Psoas muscle (tissue), 7 donors: ENCODE measurements at regions not wholly inside any gene's neighbourhood (a gene's known extent, or its start where the extent isn't known, plus 50 kb on each side); places are given as distances from the start of the nearest gene placed in this dataset.
"Not testable (repeated sequence)": the region's sequence is repeated elsewhere in the genome, so short reads cannot be mapped to it uniquely, and the experiment has no call there.

Experiments used
- ATAC-seq, 4 donors: fragments of 200-7000 bp; cut with Tn5 transposase; one replicate each; pipeline ENCODE4 v1.9.1; 2020; ENCODE audit warnings: moderate library complexity in 3 of 4, mild to moderate bottlenecking in 2 of 4
- DNase-seq, 2 donors: peaks; one replicate each; pipeline ENCODE4 v3.0.0-alpha.2; 2020
- H3K27ac ChIP-seq: fragments of 200-600 bp; one replicate; pipeline ENCODE4 v1.8.0; 2022
- H3K27me3 ChIP-seq, 3 donors: fragments of 200-600 bp in 1 of 3; one replicate each; pipeline versions ENCODE4 v1.6.1 to v1.8.0; 2013 to 2022; ENCODE audit warnings: low read length in 2 of 3, mild to moderate bottlenecking in 2 of 3, moderate library complexity in 1 of 3; ENCODE audit not compliant: insufficient read depth in 3 of 3
- H3K36me3 ChIP-seq, 2 donors: fragments of 200-600 bp in 1 of 2; one replicate each; pipeline versions ENCODE4 v1.6.1 to v1.8.0; 2013 to 2022; ENCODE audit warnings: low read depth in 1 of 2, mild to moderate bottlenecking in 1 of 2, moderate library complexity in 1 of 2; ENCODE audit not compliant: insufficient read depth in 1 of 2
- H3K4me1 ChIP-seq: fragments of 200-600 bp; one replicate; pipeline ENCODE4 v1.8.0; 2022
- H3K4me3 ChIP-seq: fragments of 200-600 bp; one replicate; pipeline ENCODE4 v1.8.0; 2022; ENCODE audit warnings: mild to moderate bottlenecking
- H3K9me3 ChIP-seq: fragments of 200-600 bp; one replicate; pipeline ENCODE4 v1.8.0; 2022
- CTCF ChIP-seq: fragments of 200-600 bp; IDR thresholded peaks from one replicate; pipeline ENCODE4 v1.8.0; 2022; ENCODE audit warnings: antibody characterized with exemption
- WGBS, 3 donors: extraction: QIAGEN DNeasy Blood & Tissue Kit; methylation state at CpG; one replicate each; pipeline versions ENCODE4 v1.1.6 to v1.1.7; 2013; 5-methylcytosine and 5-hydroxymethylcytosine counted together
- intact Hi-C, 2 donors: fragments of 100-400 bp; cut with DNase I; formaldehyde crosslinking; loops; one replicate each; pipeline versions ENCODE4 v1.11.0 to v1.14.2; 2022
- donor health status: healthy with polysubstance abuse.
- donor health status: DM: no; HTN: no; CAD: no; lungs with moderate emphysema.
- donor health status: Bipolar disorder and iron deficiency.
- donor health status: healthy.
- donor health status: DM: yes; HTN: yes; CAD: no.
- donor health status: DM: no; HTN: no; CAD: no.
- donor health status: DM: yes; HTN: yes; CAD: no.

- Histone ChIP-seq H3K27ac (no peak overlapping the region), H3K4me3 (no peak overlapping the region), H3K4me1 (peaks cover 8% of the 10 kb centered on the region), H3K9me3 (no peaks in the 10 kb centered on the region), H3K27me3 (peaks cover 0 to 11% (median 0%) of the 10 kb centered on the region in 3 donors), H3K36me3 (no peaks in the 10 kb centered on the region)
- ATAC-seq (no peak), DNase-seq (no peak)
- TF ChIP-seq CTCF: no peak
- intact Hi-C loops: loop anchor here in 1 of 2 donors (5.0 to 10.0 kb wide), 3 partner anchors 188 to 850 kb away; partner anchors contain the start of genes MECR and PTPRU
- 63 to 71% (median 70%) methylated on average over 12 of the region's 12 CpGs for WGBS, 3 donors
These were observed 638.3 kb downstream of the MATN1 start for GRCh38 chr1:30084909-30085571.

- WGBS, 3 donors: 24 to 26% (median 26%) methylated on average over 11 of the region's 11 CpGs
- ATAC-seq (peak in 2 of 4 donors; percentile 37 to 54), DNase-seq (no peak)
- Histone ChIP-seq H3K36me3 (no peaks in the 10 kb centered on the region), H3K27me3 (peaks cover 0 to 3% (median 0%) of the 10 kb centered on the region in 3 donors), H3K27ac (peak overlapping the region; percentile 46), H3K9me3 (no peaks in the 10 kb centered on the region), H3K4me3 (no peak overlapping the region), H3K4me1 (peaks cover 8% of the 10 kb centered on the region)
- TF ChIP-seq CTCF: no peak
- intact Hi-C loops: loop anchor here in 1 of 2 donors (5.0 to 10.0 kb wide), 2 partner anchors 187 to 849 kb away; partner anchors contain the start of genes MECR and PTPRU
These were observed 639.5 kb downstream of the MATN1 start for GRCh38 chr1:30083800-30084464.

- DNase-seq: no peak
- Histone ChIP-seq H3K36me3 (no peaks in the 10 kb centered on the region), H3K27ac (no peak overlapping the region), H3K4me3 (no peak overlapping the region), H3K27me3 (peaks cover 0 to 3% (median 0%) of the 10 kb centered on the region in 3 donors), H3K4me1 (peaks cover 8% of the 10 kb centered on the region), H3K9me3 (no peaks in the 10 kb centered on the region)
- no peak for ATAC-seq
- TF ChIP-seq CTCF: no peak
- intact Hi-C loops: loop anchor here in 1 of 2 donors (5.0 to 10.0 kb wide), 2 partner anchors 184 to 847 kb away; partner anchors contain the start of genes MECR and PTPRU
- WGBS, 3 donors: 76 to 86% (median 77%) methylated on average over 6 of the region's 6 CpGs
These were observed 641.8 kb downstream of the MATN1 start for GRCh38 chr1:30081379-30082102.

GRCh38 chr1:30075916-30076315 lies 647.5 kb downstream of the MATN1 start:
- H3K27me3 ChIP-seq, H3K27ac ChIP-seq, H3K4me1 ChIP-seq, intact Hi-C loops, ATAC-seq, H3K9me3 ChIP-seq, DNase-seq, H3K4me3 ChIP-seq, H3K36me3 ChIP-seq: not testable (repeated sequence)
